Mucosa of descending colon (tissue), 3 donors: ENCODE measurements at regions not wholly inside any gene's neighbourhood (a gene's known extent, or its start where the extent isn't known, plus 50 kb on each side); places are given as distances from the start of the nearest gene placed in this dataset.

ENCODE experiments used
- ATAC-seq: fragments of 200-7000 bp; cut with Tn5 transposase; one replicate; pipeline ENCODE4 v1.9.1; 2020; ENCODE audit warnings: mild to moderate bottlenecking, moderate library complexity
- DNase-seq, 3 donors: peaks; one replicate each; pipeline ENCODE4 v3.0.0-alpha.2; 2020
- H3K36me3 ChIP-seq: fragments of 200-600 bp; one replicate; pipeline ENCODE4 v1.8.0; 2021; ENCODE audit warnings: low read depth, mild to moderate bottlenecking
- H3K4me1 ChIP-seq: fragments of 200-600 bp; one replicate; pipeline ENCODE4 v1.8.0; 2021; ENCODE audit warnings: low read depth, mild to moderate bottlenecking
- H3K4me3 ChIP-seq: fragments of 200-600 bp; one replicate; pipeline ENCODE4 v1.8.0; 2021; ENCODE audit warnings: mild to moderate bottlenecking
- H3K9me3 ChIP-seq: fragments of 200-600 bp; one replicate; pipeline ENCODE4 v1.8.0; 2021; ENCODE audit warnings: mild to moderate bottlenecking
- CTCF ChIP-seq: fragments of 200-600 bp; IDR thresholded peaks from one replicate; pipeline ENCODE4 v1.8.0; 2022; ENCODE audit warnings: antibody characterized with exemption, mild to moderate bottlenecking
- intact Hi-C, 2 donors: fragments of 100-400 bp; cut with DNase I in 1 of 2; cut with micrococcal nuclease in 1 of 2; formaldehyde crosslinking; loops; one replicate each; pipeline versions ENCODE4 v1.11.0 to v1.11.1; 2022; cut with DNase I, micrococcal nuclease
- donor health status: DM: no; HTN: no; CAD: no; lungs with moderate emphysema.
- donor health status: DM: no; HTN: no; CAD: no.
- donor health status: DM: no; HTN: yes; CAD: no.

GRCh38 chrX:37942170-37942569, 64.2 kb upstream of the SYTL5 start:
- no peak for TF ChIP-seq CTCF
- H3K4me1 ChIP-seq, result no peaks in the 10 kb centered on the region
- ATAC-seq (no peak), DNase-seq (no peak)
- H3K36me3 ChIP-seq, result no peaks in the 10 kb centered on the region
- no peak overlapping the region for H3K4me3 ChIP-seq
- intact Hi-C loops, result no loop called here
- no peaks in the 10 kb centered on the region for H3K9me3 ChIP-seq

GRCh38 chrX:37943554-37944344, 62.6 kb upstream of the SYTL5 start:
- DNase-seq, result no peak
- intact Hi-C loops, result no loop called here
- Histone ChIP-seq H3K4me3 (no peak overlapping the region), H3K4me1 (no peaks in the 10 kb centered on the region), H3K36me3 (no peaks in the 10 kb centered on the region), H3K9me3 (no peaks in the 10 kb centered on the region)
- ATAC-seq, result no peak
- TF ChIP-seq CTCF, result no peak

- Histone ChIP-seq H3K36me3 (no peaks in the 10 kb centered on the region), H3K4me3 (no peak overlapping the region), H3K9me3 (no peaks in the 10 kb centered on the region), H3K4me1 (no peaks in the 10 kb centered on the region)
- no peak for DNase-seq
- no peak for TF ChIP-seq CTCF
- ATAC-seq, result no peak
- intact Hi-C loops, result no loop called here
These were observed 60.2 kb upstream of the SYTL5 start for GRCh38 chrX:37946197-37946596.

GRCh38 chrX:37955273-37955672, 51.1 kb upstream of the SYTL5 start:
- H3K36me3 ChIP-seq, result no peaks in the 10 kb centered on the region
- intact Hi-C loops, result no loop called here
- no peak for ATAC-seq
- H3K9me3 ChIP-seq, result no peaks in the 10 kb centered on the region
- DNase-seq, result no peak
- no peaks in the 10 kb centered on the region for H3K4me1 ChIP-seq
- no peak overlapping the region for H3K4me3 ChIP-seq
- no peak for TF ChIP-seq CTCF

- no peak for TF ChIP-seq CTCF
- no peak for ATAC-seq
- Histone ChIP-seq H3K36me3 (no peaks in the 10 kb centered on the region), H3K9me3 (no peaks in the 10 kb centered on the region), H3K4me1 (no peaks in the 10 kb centered on the region), H3K4me3 (no peak overlapping the region)
- DNase-seq, result no peak
- intact Hi-C loops, result no loop called here
These were observed 50.1 kb upstream of the SYTL5 start for GRCh38 chrX:37956223-37956622.
